H1 (cell line): ENCODE measurements at regions not wholly inside any gene's neighbourhood (a gene's known extent, or its start where the extent isn't known, plus 50 kb on each side); places are given as distances from the start of the nearest gene placed in this dataset.
"Not testable (repeated sequence)": the region's sequence is repeated elsewhere in the genome, so short reads cannot be mapped to it uniquely, and the experiment has no call there.

Experiments
- CTCF ChIA-PET: fragments of 300-600 bp; sonication (Branson Sonifier 250); formaldehyde crosslinking; loops from one replicate; lab custom pipeline; 2021; ENCODE audit not compliant: partially characterized antibody; lab: Charles Lee
- POLR2A ChIA-PET: fragments of 300-600 bp; sonication (Branson Sonifier 250); formaldehyde crosslinking; loops from one replicate; lab custom pipeline; 2021; ENCODE audit warnings: inconsistent platforms; ENCODE audit not compliant: partially characterized antibody; lab: Charles Lee
- DNase-seq, 2 experiments: peaks; one replicate each; pipeline versions ENCODE4 v3.0.0 to v3.0.0-alpha.2; 2010 to 2022; ENCODE audit warnings: low spot score in 2 of 2, low read depth in 1 of 2, mixed read lengths in 1 of 2
- FAIRE-seq: peaks from 2 replicates; lab custom pipeline; 2011; peaks lifted over from hg19 to GRCh38; lab: Jason Lieb, UNC
- H2AFZ ChIP-seq: 2 replicates; pipeline ENCODE4 v1.8.1; 2012; ENCODE audit warnings: low read length, inconsistent platforms
- H2AK5ac ChIP-seq: 2 replicates; pipeline ENCODE4 v1.6.1; 2013; ENCODE audit warnings: low read depth, low read length
- H2BK120ac ChIP-seq: replicated peaks from 2 replicates; pipeline ENCODE3; 2013; ENCODE audit warnings: low read depth, low read length, inconsistent platforms
- H2BK12ac ChIP-seq: 2 replicates; pipeline ENCODE4 v1.6.1; 2013; ENCODE audit warnings: low read depth, low read length
- H2BK15ac ChIP-seq: 2 replicates; pipeline ENCODE4 v1.6.1; 2013; ENCODE audit warnings: low read length
- H2BK20ac ChIP-seq: 2 replicates; pipeline ENCODE4 v1.6.1; 2013; ENCODE audit warnings: low read length
- H2BK5ac ChIP-seq: 2 replicates; pipeline ENCODE4 v1.6.1; 2013; ENCODE audit warnings: low read depth, low read length
- H3K14ac ChIP-seq: 2 replicates; pipeline ENCODE4 v1.6.1; 2013; ENCODE audit warnings: inconsistent platforms; ENCODE audit not compliant: insufficient read length
- H3K18ac ChIP-seq: 2 replicates; pipeline ENCODE4 v1.6.1; 2013; ENCODE audit warnings: low read length; ENCODE audit errors: extremely low read depth
- H3K23ac ChIP-seq: 2 replicates; pipeline ENCODE4 v1.6.1; 2013; ENCODE audit warnings: inconsistent platforms; ENCODE audit not compliant: insufficient read length
- H3K23me2 ChIP-seq: 2 replicates; pipeline ENCODE4 v1.6.1; 2013; ENCODE audit warnings: low read depth, low read length
- H3K27ac ChIP-seq: 2 replicates; pipeline ENCODE4 v1.6.1; 2011; ENCODE audit warnings: low read depth, low read length, inconsistent platforms
- H3K27me3 ChIP-seq, 4 experiments: replicated peaks in 1 of 4; 1 replicate in 1 of 4; 2 replicates in 3 of 4; pipeline versions ENCODE4 v1.6.1 to v1.8.1; 2011 to 2013; ENCODE audit warnings: low read length in 3 of 4, mild to moderate bottlenecking in 3 of 4, inconsistent platforms in 2 of 4, mixed read lengths in 2 of 4, moderate library complexity in 1 of 4; ENCODE audit not compliant: control insufficient read depth in 3 of 4, insufficient read depth in 3 of 4; ENCODE audit errors: extremely low read depth in 1 of 4
- H3K36me3 ChIP-seq, 4 experiments: 2 replicates each; pipeline versions ENCODE4 v1.6.1 to v1.8.1; 2011 to 2013; ENCODE audit warnings: mild to moderate bottlenecking in 4 of 4, low read length in 3 of 4, moderate library complexity in 2 of 4, control low read depth in 1 of 4, inconsistent platforms in 1 of 4; ENCODE audit not compliant: insufficient read depth in 4 of 4, control insufficient read depth in 2 of 4
- H3K4ac ChIP-seq: replicated peaks from 2 replicates; pipeline ENCODE3; 2013; ENCODE audit warnings: low read length, low read depth, mixed read lengths, inconsistent platforms; ENCODE audit not compliant: insufficient read length
- H3K4me1 ChIP-seq, 4 experiments: replicated peaks in 1 of 4; 1 replicate in 1 of 4; 2 replicates in 3 of 4; pipeline versions ENCODE4 v1.6.1 to v1.8.1; 2011 to 2013; ENCODE audit warnings: low read length in 3 of 4, inconsistent platforms in 2 of 4, mixed read lengths in 1 of 4; ENCODE audit not compliant: insufficient read depth in 4 of 4, control insufficient read depth in 3 of 4
- H3K4me2 ChIP-seq, 2 experiments: 2 replicates each; pipeline versions ENCODE4 v1.6.1 to v1.8.1; 2011 to 2013; ENCODE audit warnings: low read depth in 2 of 2, low read length in 2 of 2, control low read depth in 1 of 2, inconsistent platforms in 1 of 2, mild to moderate bottlenecking in 1 of 2; ENCODE audit not compliant: insufficient read depth in 1 of 2
- H3K4me3 ChIP-seq, 4 experiments: fragments of 200-600, 300-600 bp in 1 of 4; sonication (generic), shearing (Covaris generic), sonication (Bioruptor Twin) in 1 of 4; 2 replicates each; pipeline versions ENCODE4 v1.5.1 to v1.8.1; 2011 to 2016; ENCODE audit warnings: low read length in 4 of 4, low read depth in 3 of 4, control low read depth in 2 of 4, inconsistent platforms in 2 of 4, mild to moderate bottlenecking in 2 of 4, mixed read lengths in 1 of 4, moderate library complexity in 1 of 4; ENCODE audit not compliant: insufficient read depth in 2 of 4; ENCODE audit errors: extremely low read depth in 1 of 4
- H3K56ac ChIP-seq: replicated peaks from 2 replicates; pipeline ENCODE3; 2013; ENCODE audit warnings: low read depth, mild to moderate bottlenecking, mixed read lengths, low read length, inconsistent platforms; ENCODE audit not compliant: insufficient read length
- H3K79me1 ChIP-seq: 2 replicates; pipeline ENCODE4 v1.6.1; 2013; ENCODE audit warnings: low read depth, low read length, control low read depth
- H3K79me2 ChIP-seq, 2 experiments: 2 replicates each; pipeline versions ENCODE4 v1.6.1 to v1.8.1; 2012 to 2013; ENCODE audit warnings: low read length in 2 of 2, mild to moderate bottlenecking in 2 of 2, inconsistent platforms in 1 of 2; ENCODE audit not compliant: insufficient read depth in 2 of 2, control insufficient read depth in 1 of 2
- H3K9ac ChIP-seq, 4 experiments: replicated peaks in 1 of 4; 1 replicate in 1 of 4; 2 replicates in 3 of 4; pipeline versions ENCODE4 v1.6.1 to v1.8.1; 2011 to 2013; ENCODE audit warnings: low read depth in 3 of 4, low read length in 3 of 4, control low read depth in 2 of 4, mild to moderate bottlenecking in 2 of 4, moderate library complexity in 2 of 4, inconsistent platforms in 1 of 4; ENCODE audit errors: extremely low read depth in 1 of 4
- H3K9me3 ChIP-seq, 2 experiments: 2 replicates each; pipeline versions ENCODE4 v1.6.1 to v1.8.1; 2012 to 2013; ENCODE audit warnings: mild to moderate bottlenecking in 2 of 2, moderate library complexity in 2 of 2, control low read depth in 1 of 2, inconsistent platforms in 1 of 2, low read depth in 1 of 2, low read length in 1 of 2, mixed read lengths in 1 of 2; ENCODE audit not compliant: insufficient read depth in 2 of 2
- H4K20me1 ChIP-seq, 2 experiments: replicated peaks in 1 of 2; 2 replicates each; pipeline versions ENCODE3 to v1.8.1; 2011 to 2013; ENCODE audit warnings: inconsistent platforms in 2 of 2, low read length in 2 of 2, mild to moderate bottlenecking in 1 of 2; ENCODE audit not compliant: insufficient read depth in 2 of 2, control insufficient read depth in 1 of 2
- H4K5ac ChIP-seq: 2 replicates; pipeline ENCODE4 v1.6.1; 2013; ENCODE audit warnings: low read length, low read depth, mixed read lengths, inconsistent platforms; ENCODE audit not compliant: insufficient read length
- H4K8ac ChIP-seq: 2 replicates; pipeline ENCODE4 v1.8.0; 2013; ENCODE audit warnings: mild to moderate bottlenecking, moderate library complexity, low read length, inconsistent platforms; ENCODE audit not compliant: insufficient read depth; ENCODE audit errors: extremely low read depth
- H4K91ac ChIP-seq: replicated peaks from 2 replicates; pipeline ENCODE3; 2013; ENCODE audit warnings: low read length, mixed read lengths, inconsistent platforms; ENCODE audit not compliant: insufficient read length
- EGR1 ChIP-seq: IDR thresholded peaks from 2 replicates; pipeline ENCODE4 v1.6.1; 2011; ENCODE audit warnings: low read depth, low read length, borderline replicate concordance
- FOSL1 ChIP-seq: IDR thresholded peaks from 2 replicates; pipeline ENCODE4 v1.6.1; 2011; ENCODE audit warnings: mild to moderate bottlenecking, low read depth, low read length, moderate library complexity; ENCODE audit not compliant: insufficient read depth
- WGBS, 2 experiments: shearing (Covaris generic) in 1 of 2; methylation state at CpG; one replicate each; pipeline versions ENCODE4 v1.1.6 to v1.1.7; 2013 to 2015; ENCODE audit warnings: low lambda C conversion rate in 2 of 2, mixed read lengths in 2 of 2, inconsistent platforms in 1 of 2, low coverage in 1 of 2, missing lambda C conversion rate in 1 of 2; ENCODE audit not compliant: insufficient replicate concordance in 2 of 2, insufficient coverage in 1 of 2, insufficient read length in 1 of 2; ENCODE audit errors: extremely low coverage in 1 of 2, missing lambda C conversion rate in 1 of 2; 5-methylcytosine and 5-hydroxymethylcytosine counted together

- TF ChIP-seq FOSL1 (no peak), EGR1 (no peak)
- TF ChIP-seq, all 59 proteins: peak for 0
These were observed 100.0 kb upstream of the KCNMA1 start (continued) for GRCh38 chr10:77737608-77738007.

DNA sequence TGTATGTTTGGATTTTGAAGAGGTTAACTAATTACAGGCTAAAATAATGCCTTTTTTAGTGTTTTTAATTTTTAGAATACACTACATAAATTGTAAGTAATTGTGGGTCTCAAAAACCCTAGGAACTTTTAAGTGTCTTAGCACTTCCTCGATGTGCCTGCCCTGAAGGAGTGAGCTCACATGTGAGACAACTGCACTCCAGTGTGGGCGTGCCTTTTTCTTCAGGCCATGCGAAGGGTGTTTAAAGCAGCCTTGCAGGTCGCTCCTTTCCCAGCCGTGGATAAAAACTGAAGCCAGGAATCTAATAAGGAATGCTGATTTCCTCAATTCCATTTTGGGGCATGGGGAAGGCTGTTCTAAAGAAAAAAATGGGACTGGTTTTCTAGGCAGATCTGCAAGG, 97.5 kb upstream of the KCNMA1 start:
- not testable (repeated sequence) for H4K91ac ChIP-seq, H2BK5ac ChIP-seq, H2BK20ac ChIP-seq, H3K9ac ChIP-seq, H3K23me2 ChIP-seq, H4K8ac ChIP-seq, H3K56ac ChIP-seq, H3K18ac ChIP-seq, H3K23ac ChIP-seq, H3K27ac ChIP-seq, H3K36me3 ChIP-seq, FAIRE-seq, DNase-seq, H3K14ac ChIP-seq, H3K4me2 ChIP-seq, H3K4ac ChIP-seq, H2BK15ac ChIP-seq, H3K79me2 ChIP-seq, H3K27me3 ChIP-seq, H4K20me1 ChIP-seq, H2BK120ac ChIP-seq, H2BK12ac ChIP-seq, H3K4me3 ChIP-seq, H3K79me1 ChIP-seq, H2AK5ac ChIP-seq, H3K4me1 ChIP-seq, H4K5ac ChIP-seq, H2AFZ ChIP-seq
- WGBS, 2 experiments, result 85% methylated on average over 5 of the region's 5 CpGs; no CpG with 5 or more reads in 1 of the 2 experiments
- peaks cover 11 to 20% of the 10 kb centered on the region in 2 experiments for H3K9me3 ChIP-seq
- ChIA-PET POLR2A (interaction anchor here (1.3 to 1.4 kb wide), 2 partner anchors 11 to 12 kb away, joined by 3 to 4 read pairs; no protein-coding TSS in a partner anchor), CTCF (interaction anchor here (0.8 to 2.0 kb wide), 5 partner anchors 15 to 94 kb away, joined by 3 to 8 read pairs (median 7); no protein-coding TSS in a partner anchor)
